Memory B cell (primary cell): ENCODE measurements at regions not wholly inside any gene's neighbourhood (a gene's known extent, or its start where the extent isn't known, plus 50 kb on each side); places are given as distances from the start of the nearest gene placed in this dataset.

Experiments
- ATAC-seq: fragments of 150-1000 bp; cut with Tn5 transposase; 2 replicates; pipeline ENCODE4 v1.10.0; 2021; ENCODE audit warnings: low read depth, mild to moderate bottlenecking, moderate library complexity
- DNase-seq, 2 donors: peaks; one replicate each; pipeline ENCODE4 v3.0.0; 2022; ENCODE audit warnings: low spot score in 2 of 2
- H3K27ac Mint-ChIP-seq: one replicate; pipeline ENCODE4 v1.8.0; 2022; ENCODE audit warnings: mild to moderate bottlenecking, moderate library complexity, mixed read lengths
- H3K27me3 Mint-ChIP-seq: one replicate; pipeline ENCODE4 v1.8.0; 2022; ENCODE audit warnings: mixed read lengths
- H3K36me3 Mint-ChIP-seq: one replicate; pipeline ENCODE4 v1.8.0; 2022; ENCODE audit warnings: mild to moderate bottlenecking, mixed read lengths
- H3K4me1 Mint-ChIP-seq: one replicate; pipeline ENCODE4 v1.8.0; 2022; ENCODE audit warnings: mixed read lengths
- H3K4me3 Mint-ChIP-seq: one replicate; pipeline ENCODE4 v1.8.0; 2022; ENCODE audit warnings: mild to moderate bottlenecking, moderate library complexity, mixed read lengths
- H3K9me3 Mint-ChIP-seq: one replicate; pipeline ENCODE4 v1.8.0; 2022; ENCODE audit warnings: mixed read lengths

GRCh38 chr1:70919706-70920323 lies 127.8 kb downstream of the PTGER3 start:
- Mint-ChIP-seq H3K36me3 (no peaks in the 10 kb centered on the region), H3K27me3 (no peaks in the 10 kb centered on the region), H3K27ac (no peak overlapping the region), H3K9me3 (peaks cover 2% of the 10 kb centered on the region), H3K4me3 (no peak overlapping the region), H3K4me1 (no peaks in the 10 kb centered on the region)
- ATAC-seq (no peak), DNase-seq (no peak)
